A549 (cell line): ENCODE measurements at regions not wholly inside any gene's neighbourhood (a gene's known extent, or its start where the extent isn't known, plus 50 kb on each side); places are given as distances from the start of the nearest gene placed in this dataset.

Experiments
- CHD4 ChIP-seq: fragments of 200-600 bp; sonication (generic); IDR thresholded peaks from 2 replicates; pipeline ENCODE4 v1.6.1; 2016; ENCODE audit warnings: antibody characterized with exemption, mild to moderate bottlenecking, borderline replicate concordance
- CTCF ChIP-seq: fragments of >200 bp; sonication (Bioruptor Twin); formaldehyde crosslinking; IDR thresholded peaks from 3 replicates; pipeline ENCODE4 v1.5.1; 2016
- EHMT2 ChIP-seq: fragments of 200-600 bp; sonication (generic); IDR thresholded peaks from 2 replicates; pipeline ENCODE4 v1.6.1; 2016; ENCODE audit warnings: antibody characterized with exemption, low read depth, mild to moderate bottlenecking, moderate library complexity
- ESRRA ChIP-seq: fragments of 150-350 bp; IDR thresholded peaks from 2 replicates; pipeline ENCODE4 v1.6.1; 2014; ENCODE audit warnings: mild to moderate bottlenecking, low read length, borderline replicate concordance
- GATA3 ChIP-seq: IDR thresholded peaks from 2 replicates; pipeline ENCODE4 v1.6.1; 2012; ENCODE audit warnings: borderline replicate concordance
- KDM5A ChIP-seq: fragments of 200-600 bp; sonication (generic); IDR thresholded peaks from 2 replicates; pipeline ENCODE4 v1.6.1; 2016; ENCODE audit warnings: antibody characterized with exemption, mild to moderate bottlenecking
- MAX ChIP-seq: IDR thresholded peaks from 2 replicates; pipeline ENCODE4 v1.6.1; 2012
- MYC ChIP-seq: IDR thresholded peaks from 2 replicates; pipeline ENCODE4 v1.6.1; 2012; ENCODE audit warnings: mild to moderate bottlenecking, inconsistent platforms, low read length, improper control_type of control experiment, borderline replicate concordance
- PHF8 ChIP-seq: fragments of 200-600 bp; sonication (generic); IDR thresholded peaks from 2 replicates; pipeline ENCODE4 v1.6.1; 2016; ENCODE audit warnings: low read depth, mild to moderate bottlenecking, antibody characterized with exemption, moderate library complexity, borderline replicate concordance
- POLR2A ChIP-seq: IDR thresholded peaks from 2 replicates; pipeline ENCODE4 v1.6.1; 2012; ENCODE audit warnings: mild to moderate bottlenecking, low read length
- POLR2AphosphoS2 ChIP-seq: conservative IDR thresholded peaks from 2 replicates; pipeline ENCODE4 v1.6.1; 2012; ENCODE audit warnings: low read length, improper control_type of control experiment, inconsistent platforms
- REST ChIP-seq: fragments of 200-600 bp; sonication (generic); IDR thresholded peaks from 2 replicates; pipeline ENCODE4 v1.6.1; 2016; ENCODE audit warnings: antibody characterized with exemption, mild to moderate bottlenecking, moderate library complexity

- TF ChIP-seq POLR2A (no peak), KDM5A (no peak), CTCF (peak; percentile 49), POLR2AphosphoS2 (no peak), ESRRA (no peak), GATA3 (no peak), REST (no peak), MYC (no peak), MAX (no peak), EHMT2 (no peak), PHF8 (no peak), CHD4 (no peak)
These were observed 383.5 kb downstream of the OMA1 start for GRCh38 chr1:58162952-58163550.
